Right renal cortex interstitium (tissue), 3 donors: ENCODE measurements at regions not wholly inside any gene's neighbourhood (a gene's known extent, or its start where the extent isn't known, plus 50 kb on each side); places are given as distances from the start of the nearest gene placed in this dataset.
"Not testable (repeated sequence)": the region's sequence is repeated elsewhere in the genome, so short reads cannot be mapped to it uniquely, and the experiment has no call there.

ENCODE experiments used
- DNase-seq, 3 donors: peaks; one replicate each; pipeline ENCODE4 v3.0.0-alpha.2; 2013; ENCODE audit warnings: low read depth in 3 of 3, low spot score in 2 of 3

DNA sequence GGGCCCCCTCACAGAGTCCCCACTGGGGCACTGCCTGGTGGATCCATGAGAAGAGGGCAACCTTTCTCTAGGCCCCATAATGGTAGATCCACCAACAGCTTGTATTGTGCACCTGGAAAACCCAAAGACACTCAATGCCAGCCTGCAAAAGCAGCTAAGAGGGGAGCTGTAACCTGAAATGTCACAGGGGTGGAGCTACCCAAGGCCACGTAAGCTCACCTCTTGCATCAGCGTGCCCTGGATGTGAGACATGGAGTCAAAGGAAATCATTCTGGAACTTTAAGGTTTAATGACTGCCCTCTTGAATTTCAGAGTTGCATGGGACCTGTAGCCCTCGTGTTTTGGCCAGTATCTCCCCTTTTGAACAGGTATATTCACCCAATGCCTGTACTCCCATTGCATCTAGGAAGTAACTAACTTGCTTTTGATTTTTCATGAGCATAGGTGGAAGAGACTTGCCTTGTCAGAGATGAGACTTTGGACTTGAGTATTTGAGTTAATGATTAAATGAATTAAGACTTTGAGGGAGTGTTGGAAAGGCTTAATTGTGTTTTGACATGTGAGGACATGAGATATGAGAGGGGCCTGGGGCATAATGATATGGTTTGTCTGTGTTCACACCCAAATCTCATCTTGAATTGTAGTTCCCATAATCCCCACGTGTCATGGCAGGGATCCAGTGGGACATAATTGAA is 900.9 kb upstream of the ROBO1 start:
- no peak for DNase-seq

DNA sequence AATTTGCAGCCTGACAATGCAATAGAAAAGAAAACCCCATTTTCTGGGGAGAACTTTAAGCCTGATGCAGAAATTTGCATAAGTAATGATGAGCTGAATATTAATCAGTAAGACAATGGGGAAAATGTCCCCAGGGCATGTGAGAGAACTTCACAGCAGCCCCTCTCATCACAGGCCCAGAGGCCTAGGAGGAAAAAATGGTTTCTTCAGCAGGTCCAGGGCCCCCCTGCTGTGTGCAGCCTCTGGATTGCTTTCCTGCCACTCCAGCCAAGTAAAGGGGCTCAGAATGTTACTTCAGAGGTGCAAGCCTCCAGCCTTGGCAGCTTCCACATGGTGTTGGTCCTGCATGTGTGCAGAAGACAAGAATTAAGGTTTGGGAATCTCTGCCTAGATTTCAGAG is 900.3 kb upstream of the ROBO1 start:
- DNase-seq = no peak

DNA sequence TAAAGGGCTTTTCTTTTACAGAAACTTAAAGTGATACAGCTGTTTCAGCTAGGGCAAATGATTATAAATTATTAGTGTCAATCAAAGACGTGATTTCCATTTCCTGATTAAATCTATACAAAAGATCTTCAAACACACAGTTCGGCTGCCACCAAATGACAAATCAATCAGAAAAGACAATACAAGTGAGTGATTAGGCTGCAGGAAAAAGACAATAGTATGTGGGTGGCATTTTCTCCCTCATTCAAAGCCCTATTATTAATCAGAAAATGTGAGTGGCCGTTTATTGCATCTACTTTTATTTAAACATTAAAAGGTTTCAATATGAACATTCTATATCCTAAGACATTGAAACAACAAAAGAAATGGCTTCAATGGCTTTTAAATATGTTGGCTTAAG is 895.6 kb upstream of the ROBO1 start:
- no peak for DNase-seq

DNA sequence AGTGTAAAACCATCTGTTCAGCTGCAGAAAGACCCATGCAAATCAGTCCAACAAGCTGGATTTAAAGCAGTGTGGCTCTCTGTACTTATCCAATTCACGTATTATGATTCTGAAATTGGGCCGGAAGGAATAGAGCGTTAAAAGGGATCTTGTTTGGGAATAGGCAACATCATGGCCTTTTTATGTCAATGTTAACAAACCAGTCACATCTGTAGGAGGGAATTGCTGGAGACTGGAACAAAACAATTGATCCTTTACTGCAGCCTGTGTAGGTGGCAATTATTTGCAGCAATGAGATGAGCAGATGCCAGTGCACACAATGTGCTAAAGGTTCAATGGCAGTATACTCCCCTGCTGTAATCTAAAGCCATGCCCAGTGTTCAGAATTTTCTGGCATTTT is 887.4 kb upstream of the ROBO1 start:
- DNase-seq = no peak

GRCh38 chr3:80649170-80649569 is 881.4 kb upstream of the ROBO1 start:
- DNase-seq = no peak

DNA sequence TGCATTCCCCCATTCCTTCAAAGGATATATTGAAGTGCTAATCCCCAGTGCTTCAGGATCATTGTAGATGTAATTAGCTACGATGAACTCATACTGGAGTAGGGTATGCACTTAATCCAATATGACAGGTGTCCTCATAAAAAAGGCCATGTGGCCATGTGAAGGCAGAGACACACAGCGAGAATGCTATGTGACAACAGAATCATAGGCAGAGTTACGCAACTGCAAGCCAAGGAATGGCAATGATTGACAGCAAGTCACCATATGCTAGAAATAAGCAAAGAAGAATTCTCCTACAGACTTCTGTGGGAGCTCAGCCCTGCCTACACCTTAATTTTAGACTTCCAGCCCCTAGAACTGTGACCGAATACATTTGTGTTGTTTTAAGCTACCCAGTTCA is 875.6 kb upstream of the ROBO1 start:
- no peak for DNase-seq

DNA sequence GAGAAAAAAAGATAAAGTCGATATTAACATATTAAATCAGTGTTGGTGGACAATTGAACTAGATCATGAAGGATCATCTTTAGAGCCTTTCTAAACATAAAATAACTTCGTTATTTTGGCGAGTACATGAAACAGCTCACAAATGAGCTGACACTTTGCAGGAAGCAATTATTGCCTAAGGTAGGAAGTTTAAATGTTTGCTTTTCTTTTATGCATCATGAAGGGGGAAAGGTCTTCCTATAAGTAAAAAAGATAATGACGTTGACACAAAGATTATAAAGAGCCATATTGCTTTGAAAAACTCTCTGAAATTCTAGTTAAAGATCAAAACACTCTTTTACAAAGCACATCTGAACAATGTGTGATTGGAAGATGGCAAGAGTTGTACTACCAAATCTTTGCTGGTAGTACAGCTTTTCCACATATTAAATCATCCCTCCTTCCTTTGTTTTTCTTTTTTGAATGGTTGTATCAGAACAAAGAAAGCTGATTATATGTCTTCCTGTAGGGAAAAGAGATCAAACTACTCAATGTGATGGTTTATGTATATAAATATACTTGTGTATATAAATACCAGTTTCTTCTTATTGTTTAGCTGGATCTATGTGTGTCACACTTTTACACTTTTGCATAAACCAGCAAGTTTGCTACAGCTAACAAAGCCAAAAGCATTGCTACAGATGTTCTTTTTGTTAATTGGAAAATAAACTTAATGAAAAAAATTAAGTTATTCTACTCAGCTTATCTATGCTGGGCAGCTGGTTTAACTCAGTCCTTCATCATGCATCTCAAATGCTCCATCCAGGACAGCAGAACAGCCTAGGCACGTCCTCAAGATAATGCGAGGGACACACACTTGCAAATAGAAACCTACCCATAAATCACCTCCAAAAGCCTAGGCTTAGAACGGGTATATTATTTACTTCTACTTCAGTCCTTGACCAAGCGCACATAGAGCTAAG is 850.8 kb upstream of the ROBO1 start:
- DNase-seq = no peak

GRCh38 chr3:80612366-80612765 is 844.6 kb upstream of the ROBO1 start:
- no peak for DNase-seq

- DNase-seq = not testable (repeated sequence)
Measured at GRCh38 chr3:80608072-80608471, 840.3 kb upstream of the ROBO1 start.

DNA sequence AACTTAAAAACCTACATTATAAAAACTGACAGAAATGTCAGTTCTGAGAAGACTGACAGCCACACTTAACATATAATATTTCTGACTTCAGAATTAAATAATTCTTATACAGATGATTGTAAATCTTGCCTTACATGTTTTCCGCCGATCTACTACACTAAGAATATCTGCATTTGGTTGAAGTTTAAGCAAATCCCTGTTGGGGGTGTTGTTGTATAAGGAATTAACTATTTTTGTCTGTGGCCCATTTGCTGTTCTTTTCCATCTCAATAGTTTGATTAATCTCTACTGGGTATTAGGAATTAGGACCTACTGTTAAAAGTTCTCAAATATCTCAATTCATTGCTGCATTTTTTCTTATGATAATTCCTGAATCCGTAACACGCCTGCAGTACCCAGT is 838.3 kb upstream of the ROBO1 start:
- DNase-seq = no peak

GRCh38 chr3:80601479-80601878 is 833.7 kb upstream of the ROBO1 start:
- DNase-seq = no peak

DNA sequence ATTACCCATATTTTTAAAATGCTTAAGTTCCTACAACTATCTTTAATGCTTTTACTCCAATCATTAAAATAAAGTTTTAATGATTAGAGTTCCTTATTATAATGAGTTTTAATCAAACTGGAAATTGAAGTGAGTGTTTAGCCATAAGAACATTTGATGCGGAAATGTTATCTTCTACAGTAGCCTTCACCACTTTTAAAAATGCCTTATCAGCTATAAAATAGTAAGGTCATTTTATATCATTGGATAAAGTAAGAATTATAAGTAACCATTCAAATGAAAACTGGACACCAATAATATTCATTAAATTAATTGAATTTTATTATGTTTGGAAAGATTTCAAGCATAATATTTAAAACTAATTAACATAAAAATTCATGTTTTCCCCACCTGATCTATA is 825.0 kb upstream of the ROBO1 start:
- DNase-seq = no peak

GRCh38 chr3:80586338-80586737 is 818.5 kb upstream of the ROBO1 start:
- DNase-seq = no peak

- DNase-seq = no peak
Measured at GRCh38 chr3:80580146-80580545, 812.3 kb upstream of the ROBO1 start.

DNA sequence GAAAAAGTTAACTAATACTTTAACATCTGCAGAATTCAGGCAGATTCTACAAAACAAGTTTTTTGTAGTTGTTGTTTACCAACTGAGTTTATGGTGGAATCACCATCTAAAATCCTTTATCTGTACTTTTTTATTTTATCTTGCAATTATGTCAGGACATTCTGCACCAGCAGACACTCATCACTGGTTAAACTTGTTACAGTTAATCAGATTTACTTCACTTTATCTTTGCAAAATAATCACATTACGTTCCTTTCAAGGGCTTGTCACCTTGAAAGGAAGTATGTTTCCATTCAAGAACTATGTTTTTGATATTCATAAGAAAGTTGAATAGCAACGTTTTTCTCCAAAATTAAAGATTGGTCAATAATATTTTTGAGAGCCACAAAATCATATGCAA is 796.6 kb upstream of the ROBO1 start:
- DNase-seq = no peak

DNA sequence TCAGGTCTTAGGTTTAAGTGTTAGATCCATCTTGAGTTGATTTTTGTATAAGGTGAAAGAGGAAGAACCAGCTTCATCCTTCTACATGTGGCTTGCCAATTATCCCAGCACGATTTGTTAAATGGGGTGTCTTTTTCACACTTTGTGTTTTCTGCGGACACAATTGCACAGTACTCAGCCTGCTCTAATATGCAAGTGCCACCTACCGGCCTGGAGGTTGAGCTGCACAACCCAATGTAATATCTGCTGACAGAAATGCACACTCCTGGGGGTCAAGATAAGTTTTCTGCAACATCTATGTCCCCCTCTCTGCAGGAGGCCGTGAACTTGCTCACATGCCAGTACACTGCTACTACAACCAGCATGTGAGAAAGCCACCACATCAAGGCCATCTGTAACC is 791.9 kb upstream of the ROBO1 start:
- DNase-seq = no peak

GRCh38 chr3:80556763-80557162 is 789.0 kb upstream of the ROBO1 start:
- DNase-seq = no peak

GRCh38 chr3:80554304-80554703 is 786.5 kb upstream of the ROBO1 start:
- DNase-seq = no peak

DNA sequence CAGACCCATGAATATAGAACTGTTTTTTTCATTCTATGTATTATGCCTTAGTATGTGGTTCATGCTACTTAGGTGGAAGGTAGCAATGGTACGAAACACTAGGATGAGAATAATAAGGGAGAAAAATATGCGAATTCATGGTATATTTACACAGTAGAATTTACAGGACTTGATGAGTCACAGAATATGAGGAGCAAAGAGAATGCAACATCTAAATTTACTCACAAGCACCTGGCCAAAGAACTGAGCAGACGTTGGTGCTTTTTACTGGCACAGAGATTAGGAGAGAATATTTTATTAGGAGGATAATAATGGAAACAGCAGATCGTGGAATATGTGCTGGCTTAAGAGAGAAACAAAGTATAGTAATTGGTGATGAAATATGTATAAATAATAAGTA is 785.4 kb upstream of the ROBO1 start:
- no peak for DNase-seq

DNA sequence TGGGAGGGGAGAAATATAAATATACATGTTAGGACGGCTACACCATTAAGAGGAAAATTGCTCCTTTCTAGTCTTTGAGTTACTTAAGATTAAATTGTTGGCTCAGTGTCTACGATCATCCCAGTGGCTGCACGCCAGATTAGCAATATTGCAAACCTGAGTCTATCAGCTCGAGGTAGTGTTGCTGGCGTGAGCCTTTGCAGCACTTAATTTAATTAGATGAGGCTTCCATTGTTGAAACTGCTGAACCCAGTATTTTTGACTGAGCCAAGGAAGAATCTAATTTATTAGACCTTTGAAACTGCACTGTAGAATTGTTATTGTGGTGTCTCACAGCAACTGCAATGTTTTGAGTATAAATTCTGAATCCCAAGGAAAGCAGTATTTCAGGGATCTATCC is 782.4 kb upstream of the ROBO1 start:
- DNase-seq = no peak

- DNase-seq = no peak
Measured at GRCh38 chr3:80549173-80549572, 781.4 kb upstream of the ROBO1 start.

GRCh38 chr3:80543154-80543553 is 775.4 kb upstream of the ROBO1 start:
- DNase-seq = no peak
